Panc1 (cell line): ENCODE measurements at regions not wholly inside any gene's neighbourhood (a gene's known extent, or its start where the extent isn't known, plus 50 kb on each side); places are given as distances from the start of the nearest gene placed in this dataset.
"Not testable (repeated sequence)": the region's sequence is repeated elsewhere in the genome, so short reads cannot be mapped to it uniquely, and the experiment has no call there.

Experiments
- ATAC-seq: fragments of 200-7000 bp; cut with Tn5 transposase; 2 replicates; pipeline ENCODE4 v1.9.1; 2020; ENCODE audit warnings: mild to moderate bottlenecking, moderate library complexity
- BruUV-seq: library from RNA; stranded (reverse); fragments of 400-500 nt; replicated peaks from 2 replicates; lab custom pipeline; 2021; lab: Mats Ljungman, UMichigan
- CTCF ChIA-PET: fragments of 300-600 bp; sonication (Branson Sonifier 250); formaldehyde crosslinking; loops from one replicate; lab custom pipeline; 2022; ENCODE audit warnings: antibody characterized with exemption; lab: Charles Lee
- POLR2A ChIA-PET: fragments of 300-600 bp; sonication (Branson Sonifier 250); formaldehyde crosslinking; loops from one replicate; lab custom pipeline; 2022; ENCODE audit warnings: antibody characterized with exemption; lab: Charles Lee
- DNase-seq: peaks from one replicate; pipeline ENCODE4 v3.0.0-alpha.2; 2010; ENCODE audit warnings: low read depth, low spot score
- H3K27ac ChIP-seq: 2 replicates; pipeline ENCODE4 v1.5.1; 2011; ENCODE audit warnings: mild to moderate bottlenecking, low read length, inconsistent platforms
- H3K27me3 ChIP-seq: fragments of 200-500 bp; sonication (Bioruptor generic); 2 replicates; pipeline ENCODE4 v1.6.0; 2014; ENCODE audit warnings: low read length, inconsistent platforms; ENCODE audit not compliant: control insufficient read depth, insufficient read depth
- H3K36me3 ChIP-seq: fragments of 200-500 bp; sonication (Bioruptor generic); 2 replicates; pipeline ENCODE4 v1.5.1; 2014; ENCODE audit warnings: inconsistent platforms, mild to moderate bottlenecking, low read length, moderate library complexity; ENCODE audit not compliant: control insufficient read depth, insufficient read depth
- H3K4me1 ChIP-seq: 2 replicates; pipeline ENCODE4 v1.5.1; 2011; ENCODE audit warnings: inconsistent platforms, mild to moderate bottlenecking, low read length, moderate library complexity; ENCODE audit not compliant: control insufficient read depth, insufficient read depth
- H3K4me3 ChIP-seq, 2 experiments: 2 replicates each; pipeline ENCODE4 v1.5.1; 2011 to 2012; ENCODE audit warnings: low read depth in 2 of 2, low read length in 2 of 2, mild to moderate bottlenecking in 2 of 2, inconsistent platforms in 1 of 2, moderate library complexity in 1 of 2
- H3K9me3 ChIP-seq: fragments of 200-500 bp; sonication (Bioruptor generic); 2 replicates; pipeline ENCODE4 v1.5.1; 2014; ENCODE audit warnings: low read depth, mild to moderate bottlenecking, inconsistent platforms, low read length, moderate library complexity; ENCODE audit not compliant: control insufficient read depth, insufficient read depth
- POLR2AphosphoS5 ChIP-seq: IDR thresholded peaks from 2 replicates; pipeline ENCODE4 v1.6.1; 2012; ENCODE audit warnings: mild to moderate bottlenecking, low read depth, low read length, moderate library complexity
- SIN3A ChIP-seq: IDR thresholded peaks from 2 replicates; pipeline ENCODE4 v1.6.1; 2012; ENCODE audit warnings: low read depth, mild to moderate bottlenecking, low read length, moderate library complexity, borderline replicate concordance; ENCODE audit not compliant: insufficient read depth
- TCF7L2 ChIP-seq: IDR thresholded peaks from 2 replicates; pipeline ENCODE4 v1.6.1; 2011; ENCODE audit warnings: mild to moderate bottlenecking, low read depth, low read length, inconsistent platforms
- in situ Hi-C: cut with HindIII; loops from 2 replicates; pipeline ENCODE4 v1.10.0; 2016; ENCODE audit warnings: low sequenced_read_pairs, low pct_unique_long_range_greater_than_20kb
- intact Hi-C: fragments of 100-400 bp; cut with micrococcal nuclease; formaldehyde crosslinking; loops from one replicate; pipeline ENCODE4 v1.10.0; 2022; ENCODE audit not compliant: unreplicated experiment
- TF ChIP-seq, protein P1 (sequence below), 2 experiments: IDR thresholded peaks; 2 replicates each; pipeline ENCODE4 v1.6.1; 2011 to 2012; ENCODE audit warnings: low read depth in 2 of 2, control low read depth in 1 of 2, low read length in 1 of 2, mild to moderate bottlenecking in 1 of 2, moderate library complexity in 1 of 2; ENCODE audit not compliant: insufficient read depth in 1 of 2
- TF ChIP-seq, protein P2 (sequence below): fragments of 450-650 bp; IDR thresholded peaks from 2 replicates; pipeline ENCODE4 v1.5.1; 2017; ENCODE audit warnings: mild to moderate bottlenecking

DNA sequence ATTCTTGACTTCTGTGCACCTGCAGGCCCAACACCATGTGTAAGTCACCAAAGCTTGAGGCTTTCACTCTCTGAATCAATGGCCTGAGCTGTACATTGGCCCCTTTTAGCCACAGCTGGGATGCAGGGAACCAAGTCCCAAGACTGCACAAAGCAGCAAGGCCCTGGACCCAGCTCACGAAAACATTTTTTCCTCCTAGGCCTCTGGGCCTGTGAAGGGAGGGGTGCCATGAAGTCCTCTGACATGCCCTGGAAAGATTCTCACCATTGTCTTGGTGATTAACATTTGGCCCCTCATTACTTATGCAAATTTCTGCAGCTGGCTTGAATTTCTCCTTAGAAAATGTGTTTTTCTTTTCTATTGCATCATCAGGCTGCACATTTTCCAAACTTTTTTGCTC is 398.6 kb downstream of the DMRTA1 start:
- H3K27me3 ChIP-seq, ATAC-seq, in situ Hi-C loops, H3K9me3 ChIP-seq, H3K4me1 ChIP-seq, intact Hi-C loops, POLR2A ChIA-PET, CTCF ChIA-PET, H3K36me3 ChIP-seq, BruUV-seq, H3K27ac ChIP-seq, H3K4me3 ChIP-seq, DNase-seq: not testable (repeated sequence)

GRCh38 chr9:22855980-22856379 is 409.4 kb downstream of the DMRTA1 start:
- Histone ChIP-seq H3K27me3 (no peaks in the 10 kb centered on the region), H3K36me3 (no peaks in the 10 kb centered on the region), H3K27ac (no peak overlapping the region), H3K4me3 (no peak overlapping the region), H3K4me1 (no peaks in the 10 kb centered on the region), H3K9me3 (no peaks in the 10 kb centered on the region)
- BruUV-seq, result no TSS peak
- in situ Hi-C loops, result no loop called here
- ATAC-seq (no peak), DNase-seq (no peak)
- ChIA-PET POLR2A (no interaction called here), CTCF (no interaction called here)
- TF ChIP-seq TCF7L2 (no peak), SIN3A (no peak), POLR2AphosphoS5 (no peak)
- TF ChIP-seq, protein P1, sequence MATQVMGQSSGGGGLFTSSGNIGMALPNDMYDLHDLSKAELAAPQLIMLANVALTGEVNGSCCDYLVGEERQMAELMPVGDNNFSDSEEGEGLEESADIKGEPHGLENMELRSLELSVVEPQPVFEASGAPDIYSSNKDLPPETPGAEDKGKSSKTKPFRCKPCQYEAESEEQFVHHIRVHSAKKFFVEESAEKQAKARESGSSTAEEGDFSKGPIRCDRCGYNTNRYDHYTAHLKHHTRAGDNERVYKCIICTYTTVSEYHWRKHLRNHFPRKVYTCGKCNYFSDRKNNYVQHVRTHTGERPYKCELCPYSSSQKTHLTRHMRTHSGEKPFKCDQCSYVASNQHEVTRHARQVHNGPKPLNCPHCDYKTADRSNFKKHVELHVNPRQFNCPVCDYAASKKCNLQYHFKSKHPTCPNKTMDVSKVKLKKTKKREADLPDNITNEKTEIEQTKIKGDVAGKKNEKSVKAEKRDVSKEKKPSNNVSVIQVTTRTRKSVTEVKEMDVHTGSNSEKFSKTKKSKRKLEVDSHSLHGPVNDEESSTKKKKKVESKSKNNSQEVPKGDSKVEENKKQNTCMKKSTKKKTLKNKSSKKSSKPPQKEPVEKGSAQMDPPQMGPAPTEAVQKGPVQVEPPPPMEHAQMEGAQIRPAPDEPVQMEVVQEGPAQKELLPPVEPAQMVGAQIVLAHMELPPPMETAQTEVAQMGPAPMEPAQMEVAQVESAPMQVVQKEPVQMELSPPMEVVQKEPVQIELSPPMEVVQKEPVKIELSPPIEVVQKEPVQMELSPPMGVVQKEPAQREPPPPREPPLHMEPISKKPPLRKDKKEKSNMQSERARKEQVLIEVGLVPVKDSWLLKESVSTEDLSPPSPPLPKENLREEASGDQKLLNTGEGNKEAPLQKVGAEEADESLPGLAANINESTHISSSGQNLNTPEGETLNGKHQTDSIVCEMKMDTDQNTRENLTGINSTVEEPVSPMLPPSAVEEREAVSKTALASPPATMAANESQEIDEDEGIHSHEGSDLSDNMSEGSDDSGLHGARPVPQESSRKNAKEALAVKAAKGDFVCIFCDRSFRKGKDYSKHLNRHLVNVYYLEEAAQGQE (IDR thresholded peaks at IDR 0.05; ENCODE audit: insufficient read depth in 1 of 2, low read depth in 2 of 2, low read length in 1 of 2), result no peak
- TF ChIP-seq, protein P2, sequence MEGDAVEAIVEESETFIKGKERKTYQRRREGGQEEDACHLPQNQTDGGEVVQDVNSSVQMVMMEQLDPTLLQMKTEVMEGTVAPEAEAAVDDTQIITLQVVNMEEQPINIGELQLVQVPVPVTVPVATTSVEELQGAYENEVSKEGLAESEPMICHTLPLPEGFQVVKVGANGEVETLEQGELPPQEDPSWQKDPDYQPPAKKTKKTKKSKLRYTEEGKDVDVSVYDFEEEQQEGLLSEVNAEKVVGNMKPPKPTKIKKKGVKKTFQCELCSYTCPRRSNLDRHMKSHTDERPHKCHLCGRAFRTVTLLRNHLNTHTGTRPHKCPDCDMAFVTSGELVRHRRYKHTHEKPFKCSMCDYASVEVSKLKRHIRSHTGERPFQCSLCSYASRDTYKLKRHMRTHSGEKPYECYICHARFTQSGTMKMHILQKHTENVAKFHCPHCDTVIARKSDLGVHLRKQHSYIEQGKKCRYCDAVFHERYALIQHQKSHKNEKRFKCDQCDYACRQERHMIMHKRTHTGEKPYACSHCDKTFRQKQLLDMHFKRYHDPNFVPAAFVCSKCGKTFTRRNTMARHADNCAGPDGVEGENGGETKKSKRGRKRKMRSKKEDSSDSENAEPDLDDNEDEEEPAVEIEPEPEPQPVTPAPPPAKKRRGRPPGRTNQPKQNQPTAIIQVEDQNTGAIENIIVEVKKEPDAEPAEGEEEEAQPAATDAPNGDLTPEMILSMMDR, result no peak
- intact Hi-C loops, result no loop called here

- Histone ChIP-seq H3K27ac (no peak overlapping the region), H3K9me3 (no peaks in the 10 kb centered on the region), H3K4me1 (no peaks in the 10 kb centered on the region), H3K27me3 (no peaks in the 10 kb centered on the region), H3K4me3 (no peak overlapping the region), H3K36me3 (no peaks in the 10 kb centered on the region)
- CTCF ChIA-PET, result no interaction called here
- DNase-seq (no peak), ATAC-seq (no peak)
- intact Hi-C loops, result no loop called here
- no TSS peak for BruUV-seq
- in situ Hi-C loops, result no loop called here
- TF ChIP-seq TCF7L2 (no peak), POLR2AphosphoS5 (no peak), SIN3A (no peak)
- TF ChIP-seq, protein P2, result no peak
- TF ChIP-seq, protein P1 (IDR thresholded peaks at IDR 0.05; ENCODE audit: insufficient read depth in 1 of 2, low read depth in 2 of 2, low read length in 1 of 2), result no peak
- POLR2A ChIA-PET, result no interaction called here
Measured at GRCh38 chr9:22857316-22857715, 410.7 kb downstream of the DMRTA1 start.
